Panc1 (cell line): ENCODE measurements at regions not wholly inside any gene's neighbourhood (a gene's known extent, or its start where the extent isn't known, plus 50 kb on each side); places are given as distances from the start of the nearest gene placed in this dataset.

ENCODE experiments used
- SIN3A ChIP-seq: IDR thresholded peaks from 2 replicates; pipeline ENCODE4 v1.6.1; 2012; ENCODE audit warnings: low read depth, mild to moderate bottlenecking, low read length, moderate library complexity, borderline replicate concordance; ENCODE audit not compliant: insufficient read depth
- TF ChIP-seq, protein P1 (sequence below): fragments of 450-650 bp; IDR thresholded peaks from 2 replicates; pipeline ENCODE4 v1.5.1; 2017; ENCODE audit warnings: mild to moderate bottlenecking

DNA sequence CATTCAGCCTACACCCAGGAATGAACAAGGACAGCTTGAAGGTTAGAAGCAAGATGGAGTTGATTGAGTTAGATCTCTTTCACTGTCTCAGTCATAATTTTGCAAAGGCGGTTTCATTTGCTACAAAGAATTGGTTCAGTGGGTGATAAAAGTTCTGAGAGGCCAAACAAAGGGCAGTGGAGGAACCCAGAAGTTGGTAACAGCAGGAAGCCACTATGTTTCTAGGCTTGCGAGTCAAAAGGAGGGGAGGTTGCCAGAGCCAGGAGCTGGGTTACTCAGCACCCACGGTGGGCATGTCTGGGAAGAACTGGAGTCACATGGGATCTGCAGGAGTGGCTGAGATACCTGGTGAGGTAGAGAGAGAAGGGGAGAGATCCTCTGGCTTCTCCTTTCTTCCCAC lies 64.2 kb upstream of the MRPS6 start:
- TF ChIP-seq, protein P1, sequence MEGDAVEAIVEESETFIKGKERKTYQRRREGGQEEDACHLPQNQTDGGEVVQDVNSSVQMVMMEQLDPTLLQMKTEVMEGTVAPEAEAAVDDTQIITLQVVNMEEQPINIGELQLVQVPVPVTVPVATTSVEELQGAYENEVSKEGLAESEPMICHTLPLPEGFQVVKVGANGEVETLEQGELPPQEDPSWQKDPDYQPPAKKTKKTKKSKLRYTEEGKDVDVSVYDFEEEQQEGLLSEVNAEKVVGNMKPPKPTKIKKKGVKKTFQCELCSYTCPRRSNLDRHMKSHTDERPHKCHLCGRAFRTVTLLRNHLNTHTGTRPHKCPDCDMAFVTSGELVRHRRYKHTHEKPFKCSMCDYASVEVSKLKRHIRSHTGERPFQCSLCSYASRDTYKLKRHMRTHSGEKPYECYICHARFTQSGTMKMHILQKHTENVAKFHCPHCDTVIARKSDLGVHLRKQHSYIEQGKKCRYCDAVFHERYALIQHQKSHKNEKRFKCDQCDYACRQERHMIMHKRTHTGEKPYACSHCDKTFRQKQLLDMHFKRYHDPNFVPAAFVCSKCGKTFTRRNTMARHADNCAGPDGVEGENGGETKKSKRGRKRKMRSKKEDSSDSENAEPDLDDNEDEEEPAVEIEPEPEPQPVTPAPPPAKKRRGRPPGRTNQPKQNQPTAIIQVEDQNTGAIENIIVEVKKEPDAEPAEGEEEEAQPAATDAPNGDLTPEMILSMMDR: no peak
- no peak for TF ChIP-seq SIN3A
